ENCODE measurements at regions not wholly inside any gene's neighbourhood (a gene's known extent, or its start where the extent isn't known, plus 50 kb on each side); places are given as distances from the start of the nearest gene placed in this dataset.

DNA sequence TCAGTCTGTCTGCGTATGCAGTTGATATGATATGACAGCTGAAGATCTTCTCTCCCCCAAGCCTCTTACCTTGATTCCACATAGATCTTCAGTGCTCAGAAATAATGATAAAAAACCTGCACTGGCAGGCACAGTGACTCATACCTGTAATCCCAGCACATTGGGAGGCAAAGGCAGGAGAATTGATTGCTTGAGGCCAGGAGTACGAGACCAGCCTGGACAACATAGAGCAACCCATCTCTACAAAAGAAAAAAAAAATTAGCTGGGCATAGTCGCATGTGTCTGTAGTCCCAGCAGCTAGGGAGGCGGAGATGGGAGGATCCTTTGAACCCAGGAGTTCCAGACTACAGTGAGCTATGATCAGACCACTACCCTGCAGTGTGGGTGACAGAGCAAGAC, 551.0 kb upstream of the MIR17HG start:
- TF ChIP-seq, protein P1, sequence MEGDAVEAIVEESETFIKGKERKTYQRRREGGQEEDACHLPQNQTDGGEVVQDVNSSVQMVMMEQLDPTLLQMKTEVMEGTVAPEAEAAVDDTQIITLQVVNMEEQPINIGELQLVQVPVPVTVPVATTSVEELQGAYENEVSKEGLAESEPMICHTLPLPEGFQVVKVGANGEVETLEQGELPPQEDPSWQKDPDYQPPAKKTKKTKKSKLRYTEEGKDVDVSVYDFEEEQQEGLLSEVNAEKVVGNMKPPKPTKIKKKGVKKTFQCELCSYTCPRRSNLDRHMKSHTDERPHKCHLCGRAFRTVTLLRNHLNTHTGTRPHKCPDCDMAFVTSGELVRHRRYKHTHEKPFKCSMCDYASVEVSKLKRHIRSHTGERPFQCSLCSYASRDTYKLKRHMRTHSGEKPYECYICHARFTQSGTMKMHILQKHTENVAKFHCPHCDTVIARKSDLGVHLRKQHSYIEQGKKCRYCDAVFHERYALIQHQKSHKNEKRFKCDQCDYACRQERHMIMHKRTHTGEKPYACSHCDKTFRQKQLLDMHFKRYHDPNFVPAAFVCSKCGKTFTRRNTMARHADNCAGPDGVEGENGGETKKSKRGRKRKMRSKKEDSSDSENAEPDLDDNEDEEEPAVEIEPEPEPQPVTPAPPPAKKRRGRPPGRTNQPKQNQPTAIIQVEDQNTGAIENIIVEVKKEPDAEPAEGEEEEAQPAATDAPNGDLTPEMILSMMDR (IDR thresholded peaks at IDR 0.05; ENCODE audit: poor library complexity), result no peak
- no peak for TF ChIP-seq EZH2 (IDR thresholded peaks at IDR 0.05; ENCODE audit: borderline replicate concordance)
- TF ChIP-seq EZH2phosphoT487 (IDR thresholded peaks at IDR 0.05; ENCODE audit: low read depth, severe bottlenecking, unreplicated experiment), result no peak
